ENCODE measurements at regions not wholly inside any gene's neighbourhood (a gene's known extent, or its start where the extent isn't known, plus 50 kb on each side); places are given as distances from the start of the nearest gene placed in this dataset.
A peak's percentile ranks its signal among the peaks of the same experiment; 100 is the strongest.

DNA sequence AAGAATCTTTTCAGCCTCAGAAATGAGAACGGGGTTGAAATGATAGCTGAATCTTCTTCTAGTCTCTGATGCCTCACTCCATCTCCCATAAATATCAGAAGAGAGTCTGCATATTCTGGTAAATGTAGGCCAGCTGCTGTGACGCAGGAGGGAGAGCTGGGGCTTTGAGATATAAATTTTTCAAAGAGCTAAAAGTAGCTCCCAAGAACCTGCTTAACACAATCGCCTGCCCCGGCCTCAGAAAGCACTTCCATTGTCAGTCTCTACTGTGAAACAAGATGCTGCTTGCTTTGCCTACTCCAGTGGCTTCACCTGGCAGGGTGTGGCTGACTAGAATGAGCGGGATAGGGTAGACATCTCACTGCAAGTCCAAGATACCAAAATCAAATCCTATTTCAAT, 105.0 kb upstream of the CCDC150 start:
- DNase-seq (ENCODE audit: low read depth) = no peak
- no peak overlapping the region for H3K4me3 ChIP-seq (ENCODE audit: low read depth, low read length)

DNA sequence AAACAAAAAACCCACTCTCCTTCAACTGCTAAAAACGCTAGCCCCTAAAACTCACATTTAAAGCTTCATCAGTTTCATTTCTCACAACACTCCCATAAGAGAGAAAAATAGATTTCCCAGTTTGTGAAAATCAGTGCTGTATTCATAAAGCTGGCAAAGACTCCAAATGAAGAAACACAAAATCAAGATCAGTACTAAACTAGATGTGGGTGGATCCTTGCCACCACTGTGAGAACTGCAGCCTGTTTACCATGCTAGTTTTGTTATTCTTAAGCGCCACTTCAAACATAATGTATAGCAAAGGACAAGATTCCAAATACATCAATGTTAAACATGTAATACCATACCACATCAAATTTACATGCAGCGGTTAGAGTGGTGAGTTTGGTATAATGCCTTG, 104.5 kb upstream of the CCDC150 start:
- DNase-seq (ENCODE audit: low read depth) = no peak
- no peak overlapping the region for H3K4me3 ChIP-seq (ENCODE audit: low read depth, low read length)

DNA sequence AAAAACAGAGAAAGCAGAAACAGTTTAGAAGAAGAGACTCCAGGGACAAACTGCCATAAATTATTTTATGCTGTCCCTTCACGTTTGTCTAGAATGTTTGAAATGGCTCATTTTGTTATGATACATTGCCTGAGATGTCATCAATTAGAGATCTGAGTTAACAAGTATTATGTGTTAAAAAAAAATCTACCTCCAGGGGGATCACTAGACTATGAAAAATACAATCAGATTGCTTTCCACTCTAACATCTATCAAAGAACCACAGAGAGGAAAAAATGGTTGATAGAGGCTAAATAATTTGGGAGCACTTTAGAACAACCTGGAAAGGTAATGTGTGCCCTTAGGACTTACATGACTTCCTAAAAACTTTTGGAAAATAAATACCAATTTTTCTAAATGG, 103.8 kb upstream of the CCDC150 start:
- DNase-seq (ENCODE audit: low read depth) = no peak
- H3K4me3 ChIP-seq (ENCODE audit: low read depth, low read length) = no peak overlapping the region

DNA sequence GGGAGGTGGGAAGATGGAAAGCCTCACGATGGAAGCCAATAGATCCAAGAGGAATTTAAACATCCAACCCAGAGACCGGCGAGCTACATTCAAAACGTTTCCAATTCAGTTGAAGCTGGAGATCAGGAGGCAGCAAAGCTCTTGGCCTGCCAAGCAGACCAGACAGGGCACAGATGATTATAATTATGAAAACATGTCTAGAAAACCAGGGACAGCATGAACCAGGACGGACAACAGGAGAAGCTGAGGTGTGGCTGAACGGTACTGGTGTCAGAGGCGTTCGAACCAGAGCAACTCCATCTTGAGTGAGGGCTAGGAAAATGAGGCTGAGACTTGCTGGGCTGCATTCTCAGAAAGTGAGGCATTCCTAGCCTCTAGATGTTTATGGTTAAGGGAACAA, 102.2 kb upstream of the CCDC150 start:
- H3K4me3 ChIP-seq (ENCODE audit: low read depth, low read length) = no peak overlapping the region
- no peak for DNase-seq (ENCODE audit: low read depth)

DNA sequence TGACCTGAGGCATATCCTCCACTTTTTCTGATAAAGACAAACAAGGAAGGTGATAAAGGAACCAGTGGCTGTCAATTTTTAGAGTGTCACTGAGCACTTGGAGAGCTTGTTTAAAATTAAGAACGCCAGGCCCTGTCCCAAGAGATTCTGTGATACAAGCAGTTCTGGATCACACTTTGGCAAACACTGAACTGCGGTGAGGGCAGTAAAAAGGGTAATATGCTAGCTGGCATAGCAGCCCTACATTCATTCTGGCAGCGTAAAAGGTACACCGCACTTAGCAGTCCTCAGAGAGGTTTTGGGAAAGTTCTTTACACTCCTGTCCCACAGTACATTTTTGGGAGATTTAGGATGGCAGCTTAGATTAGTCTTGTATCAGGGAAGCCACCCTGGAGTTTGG, 101.3 kb upstream of the CCDC150 start:
- DNase-seq (ENCODE audit: low read depth) = no peak
- H3K4me3 ChIP-seq (ENCODE audit: low read depth, low read length) = no peak overlapping the region

DNA sequence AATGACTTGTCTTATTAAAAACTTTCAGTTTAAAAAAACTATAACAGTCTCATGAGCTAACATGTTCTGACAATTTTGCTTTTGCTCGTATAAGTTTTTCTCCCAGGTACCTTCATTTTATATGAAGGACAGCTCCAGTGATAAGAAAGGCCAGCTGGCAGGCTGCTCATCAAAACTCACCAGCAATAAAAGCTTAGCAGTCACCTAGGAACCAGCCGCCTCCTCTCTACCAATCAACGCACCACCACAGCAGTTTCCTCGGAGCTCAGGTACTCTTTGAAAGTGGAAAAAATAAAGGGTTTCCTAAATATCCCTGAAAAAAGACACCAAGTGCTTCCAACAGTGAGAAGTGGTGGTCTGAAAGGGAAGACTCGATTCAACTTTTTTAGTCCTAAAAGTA, 100.9 kb upstream of the CCDC150 start:
- H3K4me3 ChIP-seq (ENCODE audit: low read depth, low read length) = no peak overlapping the region
- DNase-seq (ENCODE audit: low read depth) = no peak

DNA sequence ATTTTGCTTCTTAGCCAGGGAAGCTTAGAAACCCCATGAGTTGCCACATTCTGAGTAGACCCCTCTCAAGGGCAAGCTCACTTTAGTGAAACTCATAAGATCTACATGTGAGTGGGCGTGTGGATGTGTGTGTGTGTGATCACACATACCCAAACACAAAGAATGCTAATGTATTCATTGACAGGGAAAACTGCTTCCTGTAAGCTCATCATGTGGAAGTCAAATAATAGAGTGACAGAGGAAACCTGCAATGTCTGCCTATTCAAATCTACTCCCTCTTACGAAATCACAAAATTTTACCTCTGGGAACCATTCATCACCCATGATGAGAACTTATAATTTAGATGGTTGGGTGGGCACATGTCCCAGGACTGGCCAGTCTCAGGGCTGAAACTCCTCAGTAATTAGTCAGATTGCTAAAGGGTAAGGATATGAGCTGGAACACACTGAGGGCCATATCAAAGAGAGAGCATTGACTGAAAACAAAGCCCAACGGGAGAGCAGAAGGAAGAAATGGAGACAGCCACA, 94.5 kb upstream of the CCDC150 start:
- peak; percentile 16 for DNase-seq (ENCODE audit: low read depth)
- H3K4me3 ChIP-seq (ENCODE audit: low read depth, low read length) = no peak overlapping the region

DNA sequence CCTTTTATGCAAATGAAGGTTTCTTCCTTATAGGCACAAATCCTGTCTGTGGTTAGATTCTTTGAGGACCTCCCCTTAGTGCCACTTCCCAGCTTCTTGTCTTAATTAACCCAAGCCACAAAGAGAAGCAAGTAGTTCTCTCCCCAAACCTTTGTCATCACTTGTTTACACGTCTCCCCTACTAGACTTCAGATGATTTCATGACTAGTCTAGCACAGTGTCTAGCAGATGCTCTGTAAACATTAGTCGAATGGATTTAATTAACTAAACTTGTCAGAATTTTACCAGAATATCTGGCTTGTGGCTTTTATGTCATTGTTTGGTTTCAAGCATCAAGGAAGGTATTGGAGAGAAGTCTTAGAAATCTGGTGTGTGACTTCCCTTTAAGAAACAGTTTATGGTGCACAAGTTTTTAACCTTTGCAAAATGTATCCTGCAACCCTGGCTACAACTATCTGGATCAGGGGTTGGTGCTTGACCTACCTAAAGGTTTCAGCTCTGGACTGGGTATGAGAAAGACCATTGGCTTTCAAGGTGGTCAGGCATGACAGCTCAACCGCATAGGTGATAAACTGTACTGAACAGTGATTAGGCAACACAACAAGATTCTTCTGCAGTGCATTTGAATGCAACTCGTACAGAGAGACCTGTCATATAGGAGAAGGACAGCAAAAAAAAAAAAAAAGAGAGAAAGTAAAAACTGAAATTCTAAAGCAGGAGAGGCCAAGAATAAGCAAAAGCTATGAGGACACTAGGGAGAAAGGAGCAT, 93.2 kb upstream of the CCDC150 start:
- DNase-seq (ENCODE audit: low read depth) = no peak
- H3K4me3 ChIP-seq (ENCODE audit: low read depth, low read length) = no peak overlapping the region

DNA sequence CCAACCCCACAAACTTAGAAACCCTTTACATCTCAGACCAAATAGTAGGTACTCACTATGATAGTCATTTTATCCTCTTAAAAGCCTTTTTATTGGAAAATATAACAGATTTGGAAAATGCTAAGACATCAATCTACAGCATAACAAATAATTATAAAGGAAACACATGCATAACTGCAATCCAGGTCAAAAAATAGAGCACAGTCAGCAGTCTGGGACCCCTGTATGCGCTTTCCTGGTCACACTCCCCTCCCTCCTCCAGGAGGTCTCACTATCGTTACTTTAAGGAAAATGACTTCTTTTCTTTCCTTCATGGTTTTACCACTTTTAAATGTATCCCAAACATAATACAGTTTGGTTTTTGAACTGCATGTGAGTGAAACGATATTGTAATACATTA, 90.5 kb upstream of the CCDC150 start:
- DNase-seq (ENCODE audit: low read depth) = no peak
- no peak overlapping the region for H3K4me3 ChIP-seq (ENCODE audit: low read depth, low read length)

DNA sequence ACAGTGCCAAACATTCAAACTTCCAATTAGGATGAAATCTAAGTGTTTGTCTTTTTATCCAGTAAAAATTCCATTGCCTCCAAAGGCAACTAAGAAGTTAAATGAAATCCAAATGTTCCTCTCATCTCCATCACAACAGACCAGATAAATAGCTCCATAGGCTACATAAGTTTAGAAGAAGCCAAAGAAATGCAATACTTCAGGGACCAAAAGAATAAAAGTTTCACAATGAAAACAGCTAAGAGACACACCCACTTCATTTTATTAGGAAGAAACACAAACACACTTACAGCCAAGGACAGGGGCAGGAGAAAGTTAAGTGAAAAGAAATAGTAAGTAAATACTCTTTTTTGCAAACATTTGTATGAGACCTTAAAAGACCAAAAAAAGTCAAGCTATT, 88.5 kb upstream of the CCDC150 start:
- no peak overlapping the region for H3K4me3 ChIP-seq (ENCODE audit: low read depth, low read length)
- no peak for DNase-seq (ENCODE audit: low read depth)

DNA sequence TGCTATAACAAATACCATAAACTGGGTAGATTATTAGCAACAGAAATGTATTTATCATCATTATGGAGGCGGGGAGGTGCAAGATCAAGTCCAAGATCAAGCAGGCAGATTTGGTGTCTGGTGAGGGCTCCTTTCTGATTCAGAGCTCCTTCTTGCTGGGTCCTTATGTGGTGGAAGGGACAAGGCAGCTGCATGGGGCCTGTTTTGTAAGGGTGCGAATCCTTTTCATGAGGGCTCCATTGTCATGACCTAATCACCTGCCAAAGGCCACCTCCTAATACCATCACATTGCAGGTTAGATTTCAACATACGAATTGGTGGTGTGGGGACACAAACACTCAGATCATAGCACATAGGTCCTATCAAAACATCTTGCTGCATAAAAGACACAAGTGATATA, 84.4 kb upstream of the CCDC150 start:
- no peak for DNase-seq (ENCODE audit: low read depth)
- H3K4me3 ChIP-seq (ENCODE audit: low read depth, low read length) = no peak overlapping the region

DNA sequence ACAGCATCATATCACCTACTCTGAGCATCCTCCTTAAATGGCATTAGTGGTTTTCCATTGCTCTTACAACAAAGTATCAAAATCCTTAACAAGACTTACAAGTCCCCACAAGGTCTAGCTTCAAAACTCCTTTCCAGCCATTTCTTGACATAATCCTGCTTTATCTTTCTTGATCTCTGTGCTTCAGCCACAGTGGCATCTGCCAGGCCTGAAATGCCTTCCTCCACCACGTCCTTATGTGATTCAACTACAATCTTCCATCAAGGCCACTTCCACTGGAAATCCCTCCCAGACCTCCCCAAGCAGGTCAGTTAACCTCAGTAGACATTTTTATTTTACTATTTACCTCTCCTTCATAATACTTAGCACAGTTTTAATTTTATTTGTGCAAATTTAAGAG, 83.8 kb upstream of the CCDC150 start:
- no peak for DNase-seq (ENCODE audit: low read depth)
- no peak overlapping the region for H3K4me3 ChIP-seq (ENCODE audit: low read depth, low read length)

DNA sequence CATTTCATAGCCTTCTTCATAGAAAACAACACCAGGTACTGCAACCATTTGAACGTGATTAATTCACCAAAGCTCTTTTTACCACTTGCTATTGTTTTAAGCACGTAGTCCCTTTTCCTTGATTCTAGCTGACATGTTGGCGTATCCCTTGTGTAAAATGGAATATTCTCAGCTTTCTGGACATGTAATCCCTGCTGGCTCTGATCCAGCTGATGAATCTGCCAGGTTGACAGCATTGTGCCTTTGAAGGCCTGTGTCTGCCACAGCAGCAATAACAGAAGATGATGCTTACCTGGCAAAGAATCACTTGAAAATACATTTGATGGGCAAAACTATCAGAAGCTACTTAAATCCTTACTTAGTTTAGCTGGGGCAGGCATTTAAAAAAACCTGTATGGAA, 81.0 kb upstream of the CCDC150 start:
- no peak for DNase-seq (ENCODE audit: low read depth)

DNA sequence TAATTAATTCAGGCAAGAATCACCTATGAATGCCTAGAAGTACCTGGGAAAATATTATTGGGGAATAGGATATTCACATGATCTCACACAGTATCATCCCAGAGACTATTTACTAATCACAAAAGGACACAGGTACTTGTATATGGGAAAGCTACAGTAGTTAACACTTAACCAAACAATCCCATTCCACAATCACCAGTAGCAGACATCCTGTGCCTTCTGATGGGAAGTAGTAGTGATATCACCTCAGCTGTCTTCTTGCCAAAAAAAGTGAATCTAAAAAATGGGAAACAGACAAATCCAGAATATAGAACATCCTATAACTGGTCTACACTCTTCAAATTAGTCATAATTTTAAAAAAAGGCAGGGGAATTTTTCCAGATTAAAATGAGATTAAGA, 75.6 kb upstream of the CCDC150 start:
- H3K4me3 ChIP-seq (ENCODE audit: low read depth, low read length) = no peak overlapping the region
- DNase-seq (ENCODE audit: low read depth) = no peak

More for the DNA sequence above, 81.0 kb upstream of the CCDC150 start:
- no peak overlapping the region for H3K4me3 ChIP-seq (ENCODE audit: low read depth, low read length)

DNA sequence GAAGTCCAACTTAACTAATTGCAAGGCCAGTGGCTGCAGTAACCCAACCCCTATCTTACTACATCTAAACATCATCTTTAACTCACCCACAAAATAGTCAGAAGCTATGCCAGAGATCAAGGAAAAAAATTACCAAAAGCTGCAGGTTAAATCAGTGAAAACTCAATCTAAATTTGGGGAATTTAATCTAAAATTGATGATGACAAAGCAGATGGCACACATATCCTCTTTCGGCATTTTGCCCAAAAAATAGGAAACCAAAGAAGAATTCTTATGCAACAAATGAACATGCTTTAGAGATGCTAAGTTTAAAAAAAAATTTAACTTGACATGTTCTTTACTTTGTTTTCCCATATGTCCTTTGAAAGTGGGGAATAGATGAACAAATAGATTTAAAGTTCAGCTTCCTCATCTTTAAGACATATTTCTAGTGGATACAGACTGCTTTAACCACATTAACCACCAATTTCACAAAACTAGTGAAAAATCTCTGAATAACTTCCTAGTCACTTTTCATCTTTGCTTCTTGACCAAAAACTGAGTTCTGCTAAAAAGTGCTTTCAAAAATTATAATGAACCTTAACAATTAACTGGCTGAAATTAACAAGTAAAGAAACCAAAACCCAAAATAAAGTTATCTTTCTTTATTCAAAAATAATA, 74.3 kb upstream of the CCDC150 start:
- DNase-seq (ENCODE audit: low read depth) = no peak

DNA sequence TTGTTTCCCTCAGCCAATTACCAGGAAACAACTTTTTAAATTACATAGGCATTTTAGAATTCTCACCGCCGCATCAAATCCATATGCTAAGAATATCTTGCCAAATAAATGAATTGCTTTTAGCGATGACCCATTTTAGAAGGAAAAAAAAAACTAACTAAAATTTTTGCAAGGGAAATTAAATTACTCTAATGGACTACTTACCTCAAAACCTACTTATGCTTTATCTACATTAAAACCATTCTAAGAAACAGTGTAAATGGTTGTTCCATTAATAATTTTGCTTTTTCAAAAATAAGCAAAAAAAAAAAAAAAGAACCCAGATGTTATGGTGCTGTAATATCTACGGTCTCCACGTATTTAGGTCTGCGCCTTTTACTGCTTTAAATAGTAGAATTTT, 73.5 kb upstream of the CCDC150 start:
- H3K4me3 ChIP-seq (ENCODE audit: low read depth, low read length) = no peak overlapping the region
- DNase-seq (ENCODE audit: low read depth) = no peak

More for the DNA sequence above, 74.3 kb upstream of the CCDC150 start:
- no peak overlapping the region for H3K4me3 ChIP-seq (ENCODE audit: low read depth, low read length)

DNA sequence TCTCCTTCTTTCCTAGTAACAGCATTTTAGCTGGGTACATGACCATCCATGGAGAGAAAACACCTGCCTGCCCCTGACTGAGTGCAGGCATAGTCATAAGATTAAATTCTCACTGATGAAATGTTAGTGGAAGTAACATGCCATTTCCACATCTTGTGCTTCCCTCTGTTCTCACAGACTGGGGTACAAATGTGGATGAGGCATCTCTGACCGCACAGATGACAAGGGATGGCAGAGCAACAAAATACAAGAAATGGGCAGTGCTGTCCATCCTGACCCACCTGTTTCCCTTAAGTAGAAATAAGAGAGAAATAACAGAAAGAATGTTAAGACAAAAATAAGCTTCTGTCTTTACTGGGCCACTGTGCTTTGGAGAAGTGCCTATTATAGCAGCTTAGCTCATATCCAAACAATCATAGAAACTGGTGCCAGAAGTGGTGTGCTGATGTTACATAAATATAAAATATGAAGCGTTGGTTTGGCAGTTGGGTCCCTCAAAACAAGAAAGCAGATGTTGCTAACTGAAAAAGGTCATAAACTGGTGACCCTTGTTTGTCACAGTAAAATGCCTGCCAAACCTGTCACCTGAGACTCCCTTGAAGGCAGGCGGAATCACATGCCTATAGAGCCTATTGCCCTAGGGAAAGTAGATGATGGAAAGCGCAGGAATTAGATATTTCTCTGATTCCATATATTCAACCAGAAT, 72.4 kb upstream of the CCDC150 start:
- H3K4me3 ChIP-seq (ENCODE audit: low read depth, low read length) = no peak overlapping the region
- no peak for DNase-seq (ENCODE audit: low read depth)

DNA sequence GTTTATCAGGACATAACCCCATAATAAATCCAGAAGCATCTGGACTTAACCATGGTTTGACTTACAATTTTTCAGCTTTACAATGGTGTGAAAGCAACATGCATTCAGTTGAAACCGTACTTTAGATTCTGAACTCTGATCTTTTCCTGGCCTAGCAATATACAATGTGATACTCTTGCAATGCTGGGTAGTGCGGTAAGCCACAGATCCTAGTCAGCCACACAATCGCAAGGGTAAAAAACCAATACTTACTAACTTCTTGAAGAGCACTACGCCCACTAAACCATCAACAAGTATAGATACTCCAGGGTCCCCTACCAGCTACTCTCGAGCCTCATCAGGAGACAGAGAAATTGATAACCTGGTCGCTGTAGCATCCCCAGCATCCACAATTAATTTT, 71.0 kb upstream of the CCDC150 start:
- H3K4me3 ChIP-seq (ENCODE audit: low read depth, low read length) = no peak overlapping the region
- no peak for DNase-seq (ENCODE audit: low read depth)

DNA sequence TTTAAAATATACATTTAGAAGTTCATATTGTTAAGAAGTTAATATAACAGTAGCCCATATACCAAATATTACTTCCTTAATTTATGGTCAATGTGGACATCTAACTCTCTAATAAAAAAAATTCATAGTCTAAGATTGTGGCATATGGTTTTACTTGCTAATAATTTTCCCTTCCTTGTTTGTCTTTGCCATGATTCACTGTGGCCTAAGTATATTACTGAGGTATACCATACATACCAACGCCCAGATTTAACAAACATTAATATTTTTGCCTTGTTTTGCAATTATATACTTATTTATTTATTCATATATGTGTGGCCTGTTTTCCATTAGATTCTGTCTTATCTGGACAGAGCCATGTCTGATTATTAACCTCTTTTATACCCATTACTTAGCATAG, 54.6 kb upstream of the CCDC150 start:
- no peak for DNase-seq (ENCODE audit: low read depth)
- no peak overlapping the region for H3K4me3 ChIP-seq (ENCODE audit: low read depth, low read length)

DNA sequence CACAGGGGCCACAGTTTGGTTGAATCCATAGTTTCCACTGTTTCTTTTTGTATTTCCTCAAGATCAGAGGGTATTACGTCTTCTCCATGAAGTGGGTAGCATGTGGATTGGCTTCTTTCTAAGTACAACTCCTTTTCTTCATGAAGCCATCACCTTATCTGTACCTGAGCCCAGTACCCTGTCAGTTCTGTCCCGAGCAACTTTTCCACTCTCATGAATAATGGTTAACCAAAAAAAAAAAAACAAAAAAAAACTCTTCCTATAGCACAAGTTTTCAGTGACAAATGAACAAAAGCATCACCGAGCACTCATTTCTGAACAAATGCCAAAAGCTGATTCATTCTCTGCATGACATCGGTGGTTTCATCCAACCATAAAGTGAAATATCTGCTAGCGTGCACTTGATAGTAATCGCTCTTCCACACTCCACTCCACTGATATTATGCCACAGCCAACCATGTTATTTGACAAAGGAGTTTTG, 53.0 kb upstream of the CCDC150 start:
- H3K4me3 ChIP-seq (ENCODE audit: low read depth, low read length) = no peak overlapping the region
- peak; percentile 70 for DNase-seq (ENCODE audit: low read depth)
